ENCODE measurements at regions not wholly inside any gene's neighbourhood (a gene's known extent, or its start where the extent isn't known, plus 50 kb on each side); places are given as distances from the start of the nearest gene placed in this dataset.
A peak's percentile ranks its signal among the peaks of the same experiment; 100 is the strongest.
"Not testable (repeated sequence)": the region's sequence is repeated elsewhere in the genome, so short reads cannot be mapped to it uniquely, and the experiment has no call there.

DNA sequence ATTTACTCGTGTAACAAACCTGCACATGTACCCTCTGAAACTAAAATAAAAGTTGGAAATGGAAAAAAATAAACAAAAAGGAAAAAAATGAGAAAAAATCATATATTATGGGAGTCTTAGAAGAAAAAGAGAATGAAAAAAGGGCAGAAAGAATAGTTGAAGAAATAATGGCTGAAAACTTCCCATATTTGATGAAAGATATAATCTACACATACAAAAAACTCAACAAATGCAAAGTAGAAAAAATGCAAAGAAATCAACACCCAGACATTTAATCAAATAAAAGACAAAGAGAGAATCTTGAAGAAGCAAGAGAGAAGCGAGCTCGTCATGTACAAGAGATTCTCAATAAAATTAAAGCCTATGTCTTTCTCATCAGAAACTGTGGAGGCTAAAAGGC, 73.8 kb downstream of the SLC25A46 start:
- WGBS, 2 donors, result 86% methylated on average over 3 of the region's 3 CpGs
- no peaks in the 10 kb centered on the region for H3K36me3 ChIP-seq (ENCODE audit: control insufficient read depth in 2 of 2, insufficient read depth in 2 of 2, low read length in 1 of 2)
- no peaks in the 10 kb centered on the region for H3K4me1 ChIP-seq (ENCODE audit: control insufficient read depth in 2 of 2, insufficient read depth in 2 of 2, low read length in 1 of 2)
- no peak overlapping the region for H3K27ac ChIP-seq (ENCODE audit: low read depth in 2 of 2, low read length in 1 of 2)
- no peak overlapping the region for H3K4me3 ChIP-seq (ENCODE audit: low read depth in 1 of 2, low read length in 2 of 2)
- no peaks in the 10 kb centered on the region for H3K27me3 ChIP-seq (ENCODE audit: control insufficient read depth in 1 of 2, insufficient read depth in 2 of 2, low read length in 2 of 2)
- H3K9me3 ChIP-seq (ENCODE audit: control insufficient read depth in 2 of 2, insufficient read depth in 1 of 2, low read depth in 1 of 2, low read length in 1 of 2), result no peaks in the 10 kb centered on the region

DNA sequence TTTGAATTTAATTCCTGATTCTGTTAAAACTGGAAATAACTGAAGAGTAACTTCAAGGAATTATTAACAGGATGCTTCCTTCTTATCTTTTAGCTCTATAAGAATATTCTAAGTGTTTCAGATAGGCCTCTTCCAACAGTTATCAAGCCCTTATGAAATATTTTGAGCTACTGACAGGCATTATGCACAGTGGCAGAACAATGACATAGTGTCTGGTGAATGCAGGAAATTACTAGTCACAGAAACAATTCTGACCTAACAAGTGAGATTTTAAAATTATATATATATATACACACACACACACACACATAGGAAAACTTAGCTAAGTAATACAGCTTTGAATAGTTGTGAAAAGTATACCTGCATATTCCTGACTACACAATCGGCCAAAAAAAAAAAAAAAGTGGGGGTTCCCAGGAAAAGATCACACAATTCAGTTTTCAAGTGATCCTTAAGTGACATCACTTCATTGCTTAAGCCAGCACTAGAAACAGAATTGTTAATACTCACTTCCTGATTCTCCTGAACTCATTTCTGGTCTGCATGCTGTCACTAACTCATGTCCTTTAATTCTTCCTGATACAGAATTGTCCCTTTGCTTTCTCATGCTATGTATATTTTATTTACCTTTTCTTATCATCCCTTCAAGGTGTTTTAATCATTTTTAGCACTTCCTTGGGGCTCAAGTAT, 77.3 kb downstream of the SLC25A46 start:
- Histone ChIP-seq H3K9me3 (ENCODE audit: control insufficient read depth in 2 of 2, insufficient read depth in 1 of 2, low read depth in 1 of 2, low read length in 1 of 2) (no peaks in the 10 kb centered on the region), H3K4me3 (ENCODE audit: low read depth in 1 of 2, low read length in 2 of 2) (no peak overlapping the region), H3K27me3 (ENCODE audit: control insufficient read depth in 1 of 2, insufficient read depth in 2 of 2, low read length in 2 of 2) (no peaks in the 10 kb centered on the region), H3K36me3 (ENCODE audit: control insufficient read depth in 2 of 2, insufficient read depth in 2 of 2, low read length in 1 of 2) (no peaks in the 10 kb centered on the region), H3K4me1 (ENCODE audit: control insufficient read depth in 2 of 2, insufficient read depth in 2 of 2, low read length in 1 of 2) (no peaks in the 10 kb centered on the region), H3K27ac (ENCODE audit: low read depth in 2 of 2, low read length in 1 of 2) (no peak overlapping the region)
- whole genome bisulfite sequencing, 2 donors, result 29 to 32% methylated on average over 1 of the region's 1 CpG

DNA sequence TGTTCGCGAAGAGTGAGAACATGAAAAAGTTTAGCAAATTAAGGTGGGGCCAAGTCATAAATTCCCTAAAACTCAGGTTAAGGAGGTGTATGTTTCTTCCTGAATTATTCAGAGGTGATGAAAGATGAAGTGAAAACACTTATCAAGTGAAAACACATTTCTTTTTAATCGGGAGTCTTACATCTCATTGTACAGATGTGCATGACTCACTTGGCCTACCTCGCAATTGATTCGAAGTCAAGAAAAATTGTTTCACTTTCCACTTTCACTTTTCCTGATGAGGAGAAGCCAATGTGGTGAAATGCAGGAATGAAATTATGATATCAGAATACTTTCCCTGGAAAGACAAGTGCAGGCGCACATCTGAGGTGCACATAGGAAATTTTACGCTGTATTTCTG, 78.7 kb downstream of the SLC25A46 start:
- Histone ChIP-seq H3K27ac (ENCODE audit: low read depth in 2 of 2, low read length in 1 of 2) (no peak overlapping the region), H3K9me3 (ENCODE audit: control insufficient read depth in 2 of 2, insufficient read depth in 1 of 2, low read depth in 1 of 2, low read length in 1 of 2) (no peaks in the 10 kb centered on the region), H3K36me3 (ENCODE audit: control insufficient read depth in 2 of 2, insufficient read depth in 2 of 2, low read length in 1 of 2) (no peaks in the 10 kb centered on the region), H3K4me3 (ENCODE audit: low read depth in 1 of 2, low read length in 2 of 2) (peak overlapping the region in 1 of 2 donors; percentile 22), H3K27me3 (ENCODE audit: control insufficient read depth in 1 of 2, insufficient read depth in 2 of 2, low read length in 2 of 2) (no peaks in the 10 kb centered on the region), H3K4me1 (ENCODE audit: control insufficient read depth in 2 of 2, insufficient read depth in 2 of 2, low read length in 1 of 2) (no peaks in the 10 kb centered on the region)
- 44 to 63% methylated on average over 7 of the region's 7 CpGs for WGBS, 2 donors

DNA sequence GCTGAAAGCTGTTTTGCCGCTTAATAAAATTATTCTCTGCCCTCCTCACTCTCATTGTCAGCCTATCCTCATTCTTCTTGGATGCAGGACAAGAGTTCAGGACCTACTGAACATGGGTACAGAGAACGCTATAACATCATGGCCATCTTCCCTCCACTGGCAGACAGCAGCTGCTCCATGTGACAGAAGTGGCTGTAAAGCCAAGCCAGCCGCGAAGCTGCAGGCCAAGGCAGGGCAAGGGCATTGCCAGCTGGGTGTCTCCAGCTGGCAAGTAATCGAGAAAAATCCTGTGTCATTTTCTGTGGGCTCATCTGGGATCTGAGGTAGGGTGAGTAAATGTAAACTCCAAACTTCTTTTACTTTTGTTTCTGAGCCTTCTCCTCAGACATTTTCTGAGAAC, 84.8 kb downstream of the SLC25A46 start:
- Histone ChIP-seq H3K27me3 (ENCODE audit: control insufficient read depth in 1 of 2, insufficient read depth in 2 of 2, low read length in 2 of 2) (no peaks in the 10 kb centered on the region), H3K4me3 (ENCODE audit: low read depth in 1 of 2, low read length in 2 of 2) (no peak overlapping the region), H3K4me1 (ENCODE audit: control insufficient read depth in 2 of 2, insufficient read depth in 2 of 2, low read length in 1 of 2) (no peaks in the 10 kb centered on the region), H3K9me3 (ENCODE audit: control insufficient read depth in 2 of 2, insufficient read depth in 1 of 2, low read depth in 1 of 2, low read length in 1 of 2) (peaks cover 3 to 6% of the 10 kb centered on the region in 2 donors), H3K27ac (ENCODE audit: low read depth in 2 of 2, low read length in 1 of 2) (no peak overlapping the region), H3K36me3 (ENCODE audit: control insufficient read depth in 2 of 2, insufficient read depth in 2 of 2, low read length in 1 of 2) (no peaks in the 10 kb centered on the region)
- 80 to 86% methylated on average over 5 of the region's 5 CpGs for WGBS, 2 donors

DNA sequence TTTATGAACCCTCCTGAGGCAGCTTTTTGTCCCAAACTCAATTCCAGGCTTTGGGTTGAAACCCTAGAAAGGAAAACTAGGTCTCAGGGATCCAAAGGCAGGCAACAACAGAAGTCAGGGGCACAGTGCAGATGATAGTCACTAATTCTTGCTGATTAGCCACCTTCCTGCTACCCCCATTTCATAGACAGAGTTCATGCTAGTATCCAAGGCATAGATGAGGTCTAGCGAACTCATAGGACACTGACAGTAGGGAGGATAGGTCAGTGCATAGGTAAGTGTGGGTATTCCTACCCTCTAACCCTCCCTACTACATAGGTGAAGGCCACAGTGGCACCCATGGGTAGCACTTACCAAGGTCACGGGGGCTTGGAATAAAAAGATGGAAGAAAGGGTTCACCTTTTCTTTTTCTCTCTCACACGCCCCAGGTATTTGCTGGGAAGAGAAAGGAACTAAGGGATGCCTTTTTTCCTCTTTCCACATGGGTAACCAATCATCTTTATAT, 86.2 kb downstream of the SLC25A46 start:
- no peak overlapping the region for H3K27ac ChIP-seq (ENCODE audit: low read depth in 2 of 2, low read length in 1 of 2)
- no peaks in the 10 kb centered on the region for H3K27me3 ChIP-seq (ENCODE audit: control insufficient read depth in 1 of 2, insufficient read depth in 2 of 2, low read length in 2 of 2)
- peaks cover 3 to 6% of the 10 kb centered on the region in 2 donors for H3K9me3 ChIP-seq (ENCODE audit: control insufficient read depth in 2 of 2, insufficient read depth in 1 of 2, low read depth in 1 of 2, low read length in 1 of 2)
- H3K4me3 ChIP-seq (ENCODE audit: low read depth in 1 of 2, low read length in 2 of 2), result no peak overlapping the region
- no peaks in the 10 kb centered on the region for H3K36me3 ChIP-seq (ENCODE audit: control insufficient read depth in 2 of 2, insufficient read depth in 2 of 2, low read length in 1 of 2)
- no peaks in the 10 kb centered on the region for H3K4me1 ChIP-seq (ENCODE audit: control insufficient read depth in 2 of 2, insufficient read depth in 2 of 2, low read length in 1 of 2)
- WGBS, 2 donors, result 80 to 85% methylated on average over 3 of the region's 3 CpGs

DNA sequence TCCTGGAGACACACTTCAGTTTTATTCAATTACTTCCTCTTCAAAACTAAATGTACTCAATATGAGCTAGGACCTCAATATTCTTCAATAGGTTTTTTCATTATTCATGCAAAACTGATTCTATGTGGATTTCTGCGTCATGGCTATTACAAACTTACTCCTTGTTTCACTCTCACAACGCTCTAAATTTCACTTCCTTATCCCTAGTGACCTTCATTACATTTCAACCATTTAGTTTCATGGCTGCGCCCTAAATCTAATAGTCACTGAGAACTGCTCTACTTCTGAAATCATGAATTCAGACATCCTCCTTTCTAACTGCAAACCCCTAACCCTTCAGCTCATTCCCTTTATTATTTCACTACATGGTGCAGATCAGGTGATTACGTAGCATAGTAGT, 93.9 kb downstream of the SLC25A46 start:
- Histone ChIP-seq H3K27me3 (ENCODE audit: control insufficient read depth in 1 of 2, insufficient read depth in 2 of 2, low read length in 2 of 2) (no peaks in the 10 kb centered on the region), H3K4me3 (ENCODE audit: low read depth in 1 of 2, low read length in 2 of 2) (no peak overlapping the region), H3K4me1 (ENCODE audit: control insufficient read depth in 2 of 2, insufficient read depth in 2 of 2, low read length in 1 of 2) (no peaks in the 10 kb centered on the region), H3K9me3 (ENCODE audit: control insufficient read depth in 2 of 2, insufficient read depth in 1 of 2, low read depth in 1 of 2, low read length in 1 of 2) (no peaks in the 10 kb centered on the region), H3K27ac (ENCODE audit: low read depth in 2 of 2, low read length in 1 of 2) (no peak overlapping the region), H3K36me3 (ENCODE audit: control insufficient read depth in 2 of 2, insufficient read depth in 2 of 2, low read length in 1 of 2) (no peaks in the 10 kb centered on the region)
- WGBS, 2 donors, result 76 to 91% methylated on average over 4 of the region's 4 CpGs

DNA sequence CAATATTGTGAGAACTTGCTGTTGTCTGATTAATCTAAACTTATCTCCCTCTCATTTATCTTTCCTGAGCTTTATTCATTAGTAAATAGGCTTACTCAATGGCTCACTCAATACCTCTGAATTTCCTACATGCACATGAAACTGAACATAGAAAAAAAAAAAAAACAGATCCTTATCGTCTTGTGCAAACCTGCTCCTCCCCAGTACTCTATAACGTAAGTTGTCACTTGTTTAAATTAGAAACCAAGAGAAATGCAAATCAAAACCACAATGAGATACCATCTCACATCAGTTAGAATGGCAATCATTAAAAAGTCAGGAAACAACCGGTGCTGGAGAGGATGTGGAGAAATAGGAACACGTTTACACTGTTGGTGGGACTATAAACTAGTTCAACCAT, 96.1 kb downstream of the SLC25A46 start:
- not testable (repeated sequence) for H3K4me1 ChIP-seq (ENCODE audit: control insufficient read depth in 2 of 2, insufficient read depth in 2 of 2, low read length in 1 of 2); H3K36me3 ChIP-seq (ENCODE audit: control insufficient read depth in 2 of 2, insufficient read depth in 2 of 2, low read length in 1 of 2); H3K9me3 ChIP-seq (ENCODE audit: control insufficient read depth in 2 of 2, insufficient read depth in 1 of 2, low read depth in 1 of 2, low read length in 1 of 2); H3K27ac ChIP-seq (ENCODE audit: low read depth in 2 of 2, low read length in 1 of 2); H3K27me3 ChIP-seq (ENCODE audit: control insufficient read depth in 1 of 2, insufficient read depth in 2 of 2, low read length in 2 of 2); H3K4me3 ChIP-seq (ENCODE audit: low read depth in 1 of 2, low read length in 2 of 2)
- WGBS, 2 donors, result 72 to 80% methylated on average over 4 of the region's 4 CpGs

DNA sequence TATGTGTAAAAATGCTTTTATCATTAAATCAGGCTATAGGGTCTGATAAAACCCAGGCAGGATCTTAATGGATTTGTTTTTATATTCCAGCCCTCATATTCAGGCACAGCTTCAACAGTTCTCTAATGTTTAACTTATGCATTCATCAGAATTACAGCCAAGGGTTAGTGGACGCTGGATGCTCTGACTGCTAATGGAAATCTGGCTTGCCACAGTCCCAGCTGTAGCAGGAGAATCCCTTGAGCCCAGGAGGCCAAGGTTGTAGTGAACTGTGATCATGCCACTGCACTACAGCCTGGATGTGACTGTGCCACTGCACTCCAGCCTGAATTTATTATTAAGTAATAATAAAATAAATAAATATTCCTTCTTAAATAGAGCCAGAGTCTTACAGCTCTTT, 98.0 kb downstream of the SLC25A46 start:
- WGBS, 2 donors, result 50 to 66% methylated on average over 1 of the region's 1 CpG
- Histone ChIP-seq H3K4me1 (ENCODE audit: control insufficient read depth in 2 of 2, insufficient read depth in 2 of 2, low read length in 1 of 2) (peaks cover 0 to 5% of the 10 kb centered on the region in 2 donors), H3K27ac (ENCODE audit: low read depth in 2 of 2, low read length in 1 of 2) (no peak overlapping the region), H3K4me3 (ENCODE audit: low read depth in 1 of 2, low read length in 2 of 2) (no peak overlapping the region), H3K27me3 (ENCODE audit: control insufficient read depth in 1 of 2, insufficient read depth in 2 of 2, low read length in 2 of 2) (no peaks in the 10 kb centered on the region), H3K36me3 (ENCODE audit: control insufficient read depth in 2 of 2, insufficient read depth in 2 of 2, low read length in 1 of 2) (no peaks in the 10 kb centered on the region), H3K9me3 (ENCODE audit: control insufficient read depth in 2 of 2, insufficient read depth in 1 of 2, low read depth in 1 of 2, low read length in 1 of 2) (no peaks in the 10 kb centered on the region)

DNA sequence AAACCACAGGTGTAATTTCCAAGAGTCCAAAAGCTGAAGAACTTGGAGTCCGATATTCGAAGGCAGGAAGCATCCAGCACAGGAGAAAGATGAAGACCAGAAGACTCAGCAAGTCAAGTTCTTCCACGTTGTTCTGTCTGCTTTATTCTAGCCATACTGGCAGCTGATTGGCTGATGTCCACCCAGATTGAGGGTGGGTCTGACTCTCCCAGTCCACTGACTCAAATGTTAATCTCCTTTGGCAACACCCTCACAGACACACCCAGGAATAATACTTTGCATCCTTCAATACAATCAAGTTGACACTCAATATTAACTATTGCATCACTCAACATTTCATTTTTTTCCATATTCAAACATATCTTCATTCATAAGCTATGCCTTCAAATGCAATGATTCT, 99.5 kb downstream of the SLC25A46 start:
- not testable (repeated sequence) for H3K4me3 ChIP-seq (ENCODE audit: low read depth in 1 of 2, low read length in 2 of 2); H3K4me1 ChIP-seq (ENCODE audit: control insufficient read depth in 2 of 2, insufficient read depth in 2 of 2, low read length in 1 of 2); H3K27me3 ChIP-seq (ENCODE audit: control insufficient read depth in 1 of 2, insufficient read depth in 2 of 2, low read length in 2 of 2); H3K9me3 ChIP-seq (ENCODE audit: control insufficient read depth in 2 of 2, insufficient read depth in 1 of 2, low read depth in 1 of 2, low read length in 1 of 2); H3K36me3 ChIP-seq (ENCODE audit: control insufficient read depth in 2 of 2, insufficient read depth in 2 of 2, low read length in 1 of 2); H3K27ac ChIP-seq (ENCODE audit: low read depth in 2 of 2, low read length in 1 of 2)
- WGBS, 2 donors, result 53 to 73% methylated on average over 3 of the region's 3 CpGs

DNA sequence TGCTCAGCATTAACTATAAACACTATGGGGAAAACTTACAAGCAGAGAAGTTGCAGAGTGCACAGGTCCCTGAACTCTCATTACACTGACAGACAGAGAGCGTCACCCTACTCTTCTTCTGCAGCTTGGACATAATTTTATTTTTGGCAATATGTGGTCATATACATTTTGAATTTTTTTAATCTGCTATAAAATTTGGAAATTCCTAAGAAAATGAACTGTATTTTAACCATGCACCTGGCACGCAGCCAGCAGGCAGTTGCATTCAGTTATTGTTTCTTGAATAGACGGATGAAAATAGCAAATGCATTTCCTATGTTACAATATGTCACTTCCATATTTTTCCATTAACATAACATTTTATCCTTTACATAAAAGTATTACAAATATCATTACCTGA, 100.2 kb downstream of the SLC25A46 start:
- H3K36me3 ChIP-seq (ENCODE audit: control insufficient read depth in 2 of 2, insufficient read depth in 2 of 2, low read length in 1 of 2), result no peaks in the 10 kb centered on the region
- H3K4me3 ChIP-seq (ENCODE audit: low read depth in 1 of 2, low read length in 2 of 2), result no peak overlapping the region
- H3K9me3 ChIP-seq (ENCODE audit: control insufficient read depth in 2 of 2, insufficient read depth in 1 of 2, low read depth in 1 of 2, low read length in 1 of 2), result no peaks in the 10 kb centered on the region
- no peaks in the 10 kb centered on the region for H3K27me3 ChIP-seq (ENCODE audit: control insufficient read depth in 1 of 2, insufficient read depth in 2 of 2, low read length in 2 of 2)
- WGBS, 2 donors, result 72 to 74% methylated on average over 3 of the region's 3 CpGs
- H3K27ac ChIP-seq (ENCODE audit: low read depth in 2 of 2, low read length in 1 of 2), result no peak overlapping the region
- peaks cover 0 to 5% of the 10 kb centered on the region in 2 donors for H3K4me1 ChIP-seq (ENCODE audit: control insufficient read depth in 2 of 2, insufficient read depth in 2 of 2, low read length in 1 of 2)

All from esophagus (tissue), 2 donors.